GM19397 (cell line): ENCODE measurements at regions not wholly inside any gene's neighbourhood (a gene's known extent, or its start where the extent isn't known, plus 50 kb on each side); places are given as distances from the start of the nearest gene placed in this dataset.

Experiments
- ATAC-seq: cut with Tn5 transposase; IDR thresholded peaks from one replicate; pipeline ENCODE4 v1.9.1; 2021; ENCODE audit warnings: mild to moderate bottlenecking, moderate library complexity; ENCODE audit not compliant: unreplicated experiment

GRCh38 chr1:170310951-170311350 lies 165.2 kb downstream of the NTMT2 start:
- ATAC-seq, result no peak

- ATAC-seq, result no peak
Measured at GRCh38 chr1:170313306-170313705, 167.5 kb downstream of the NTMT2 start.

GRCh38 chr1:170316270-170316669 lies 170.5 kb downstream of the NTMT2 start:
- ATAC-seq, result no peak

GRCh38 chr1:170318141-170318540 lies 172.4 kb downstream of the NTMT2 start:
- ATAC-seq, result no peak

- no peak for ATAC-seq
Measured at GRCh38 chr1:170318736-170319135, 173.0 kb downstream of the NTMT2 start.

- no peak for ATAC-seq
Measured at GRCh38 chr1:170321113-170321512, 175.4 kb downstream of the NTMT2 start.

- no peak for ATAC-seq
Measured at GRCh38 chr1:170326186-170326585, 180.4 kb downstream of the NTMT2 start.

GRCh38 chr1:170332801-170333200 lies 187.0 kb downstream of the NTMT2 start:
- no peak for ATAC-seq

- no peak for ATAC-seq
Measured at GRCh38 chr1:170337413-170337994, 191.7 kb downstream of the NTMT2 start.

GRCh38 chr1:170339534-170339933 lies 192.4 kb upstream of the GORAB start:
- no peak for ATAC-seq

GRCh38 chr1:170340308-170340707 lies 191.7 kb upstream of the GORAB start:
- no peak for ATAC-seq

GRCh38 chr1:170351366-170351946 lies 180.5 kb upstream of the GORAB start:
- no peak for ATAC-seq

GRCh38 chr1:170354246-170354645 lies 177.7 kb upstream of the GORAB start:
- ATAC-seq, result no peak

- no peak for ATAC-seq
Measured at GRCh38 chr1:170354690-170355089, 177.3 kb upstream of the GORAB start.

- ATAC-seq, result no peak
Measured at GRCh38 chr1:170355267-170355801, 176.6 kb upstream of the GORAB start.

GRCh38 chr1:170356585-170356984 lies 175.4 kb upstream of the GORAB start:
- ATAC-seq, result no peak

GRCh38 chr1:170357750-170358149 lies 174.2 kb upstream of the GORAB start:
- ATAC-seq, result no peak

GRCh38 chr1:170360601-170361000 lies 171.4 kb upstream of the GORAB start:
- ATAC-seq, result no peak

- no peak for ATAC-seq
Measured at GRCh38 chr1:170365331-170365730, 166.6 kb upstream of the GORAB start.

- no peak for ATAC-seq
Measured at GRCh38 chr1:170366980-170367379, 165.0 kb upstream of the GORAB start.

GRCh38 chr1:170367615-170368014 lies 164.4 kb upstream of the GORAB start:
- ATAC-seq, result no peak

GRCh38 chr1:170369000-170369399 lies 163.0 kb upstream of the GORAB start:
- no peak for ATAC-seq

GRCh38 chr1:170369417-170369816 lies 162.5 kb upstream of the GORAB start:
- ATAC-seq, result no peak
